ENCODE measurements at regions not wholly inside any gene's neighbourhood (a gene's known extent, or its start where the extent isn't known, plus 50 kb on each side); places are given as distances from the start of the nearest gene placed in this dataset.

DNA sequence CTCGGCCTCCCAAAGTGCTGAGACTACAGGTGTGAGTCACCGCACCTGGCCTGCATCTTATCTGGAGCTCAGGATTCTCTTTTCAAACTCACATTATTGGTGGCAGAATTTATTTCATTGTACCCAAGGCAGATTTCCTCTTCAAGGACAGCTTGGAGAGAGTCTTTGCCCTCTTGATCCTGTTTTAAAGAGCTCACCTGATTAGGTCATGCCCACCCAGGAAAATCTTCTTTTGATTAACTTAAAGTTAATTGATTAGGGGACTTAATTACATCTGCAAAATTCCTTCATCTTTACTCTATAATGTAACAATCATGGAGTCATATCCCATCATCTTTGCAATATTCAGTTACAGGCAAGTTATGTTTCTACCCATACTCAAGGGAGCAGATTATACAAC, 346.4 kb downstream of the EPHA4 start:
- Mint-ChIP-seq H3K9me3 (no peaks in the 10 kb centered on the region; a peak in 1 of 5 replicates), H3K4me3 (no peak overlapping the region), H3K36me3 (ENCODE audit: insufficient read depth in 1 of 3, low read depth in 3 of 3) (no peaks in the 10 kb centered on the region; a peak in 1 of 7 replicates), H3K27me3 (ENCODE audit: low read depth) (no peaks in the 10 kb centered on the region), H3K4me1 (no peaks in the 10 kb centered on the region), H3K27ac (no peak overlapping the region)
- H2BK15ac ChIP-seq (ENCODE audit: low read depth, low read length), result no peak overlapping the region
- H3K9ac ChIP-seq (ENCODE audit: extremely low read depth, insufficient read length, low read length), result no peak overlapping the region
- no peak for DNase-seq
- no peaks in the 10 kb centered on the region for H3K79me2 ChIP-seq (ENCODE audit: insufficient read depth, low read length)
- TF ChIP-seq, protein P1, sequence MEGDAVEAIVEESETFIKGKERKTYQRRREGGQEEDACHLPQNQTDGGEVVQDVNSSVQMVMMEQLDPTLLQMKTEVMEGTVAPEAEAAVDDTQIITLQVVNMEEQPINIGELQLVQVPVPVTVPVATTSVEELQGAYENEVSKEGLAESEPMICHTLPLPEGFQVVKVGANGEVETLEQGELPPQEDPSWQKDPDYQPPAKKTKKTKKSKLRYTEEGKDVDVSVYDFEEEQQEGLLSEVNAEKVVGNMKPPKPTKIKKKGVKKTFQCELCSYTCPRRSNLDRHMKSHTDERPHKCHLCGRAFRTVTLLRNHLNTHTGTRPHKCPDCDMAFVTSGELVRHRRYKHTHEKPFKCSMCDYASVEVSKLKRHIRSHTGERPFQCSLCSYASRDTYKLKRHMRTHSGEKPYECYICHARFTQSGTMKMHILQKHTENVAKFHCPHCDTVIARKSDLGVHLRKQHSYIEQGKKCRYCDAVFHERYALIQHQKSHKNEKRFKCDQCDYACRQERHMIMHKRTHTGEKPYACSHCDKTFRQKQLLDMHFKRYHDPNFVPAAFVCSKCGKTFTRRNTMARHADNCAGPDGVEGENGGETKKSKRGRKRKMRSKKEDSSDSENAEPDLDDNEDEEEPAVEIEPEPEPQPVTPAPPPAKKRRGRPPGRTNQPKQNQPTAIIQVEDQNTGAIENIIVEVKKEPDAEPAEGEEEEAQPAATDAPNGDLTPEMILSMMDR (conservative IDR thresholded peaks at IDR 0.05), result no peak
- no peaks in the 10 kb centered on the region for H3K9me3 ChIP-seq (ENCODE audit: control insufficient read depth, low read depth, low read length)
- H2BK120ac ChIP-seq (ENCODE audit: low read depth, low read length, poor library complexity, severe bottlenecking), result no peak overlapping the region
- H3K4ac ChIP-seq (ENCODE audit: low read depth, low read length), result no peak overlapping the region
- no peaks in the 10 kb centered on the region for H4K20me1 ChIP-seq (ENCODE audit: control insufficient read depth, insufficient read depth, insufficient read length)
- no peak overlapping the region for H4K91ac ChIP-seq (ENCODE audit: insufficient read length, low read depth, low read length)
- no CpG with 5 or more reads among the region's 2 CpGs for WGBS (ENCODE audit: extremely low coverage, insufficient read length, low lambda C conversion rate)
- H3K23ac ChIP-seq (ENCODE audit: insufficient read length, low read depth, low read length), result no peak overlapping the region
- no peak overlapping the region for H2BK20ac ChIP-seq (ENCODE audit: low read depth, low read length, poor library complexity, severe bottlenecking)
- no peak overlapping the region for H3K56ac ChIP-seq (ENCODE audit: insufficient read length, low read depth, low read length)
- no peak overlapping the region for H4K8ac ChIP-seq (replicated peaks; ENCODE audit: insufficient read length, low read depth, low read length)
- no peak overlapping the region for H3K27ac ChIP-seq (ENCODE audit: insufficient read length, low read depth, low read length)
- no peak overlapping the region for H3K18ac ChIP-seq (ENCODE audit: insufficient read length, low read depth, low read length)
- H2BK12ac ChIP-seq (ENCODE audit: insufficient read length, low read depth, low read length), result no peak overlapping the region
- H3T11ph ChIP-seq (ENCODE audit: low read length), result no peak overlapping the region
- no peak overlapping the region for H2AFZ ChIP-seq (ENCODE audit: low read length)
- no peak overlapping the region for H3K14ac ChIP-seq (ENCODE audit: insufficient read depth, low read length)
- H3K23me2 ChIP-seq (ENCODE audit: insufficient read length, low read depth, low read length, poor library complexity, severe bottlenecking), result no peaks in the 10 kb centered on the region
- H3K27me3 ChIP-seq (ENCODE audit: insufficient read depth, low read length), result no peaks in the 10 kb centered on the region
- no peaks in the 10 kb centered on the region for H3K4me1 ChIP-seq (ENCODE audit: insufficient read depth, low read length)
- H3K4me2 ChIP-seq (ENCODE audit: insufficient read depth, insufficient read length, low read length), result no peak overlapping the region
- H4K5ac ChIP-seq (ENCODE audit: insufficient read length, low read depth, low read length), result no peak overlapping the region
- no peak overlapping the region for H2AK5ac ChIP-seq (ENCODE audit: insufficient read length, low read length)
- H2BK5ac ChIP-seq (ENCODE audit: insufficient read length, low read length), result no peak overlapping the region
- no peaks in the 10 kb centered on the region for H3K79me1 ChIP-seq (ENCODE audit: insufficient read depth, low read depth, low read length, poor library complexity, severe bottlenecking)
